ENCODE measurements at regions not wholly inside any gene's neighbourhood (a gene's known extent, or its start where the extent isn't known, plus 50 kb on each side); places are given as distances from the start of the nearest gene placed in this dataset.
A peak's percentile ranks its signal among the peaks of the same experiment; 100 is the strongest.
"Not testable (repeated sequence)": the region's sequence is repeated elsewhere in the genome, so short reads cannot be mapped to it uniquely, and the experiment has no call there.

DNA sequence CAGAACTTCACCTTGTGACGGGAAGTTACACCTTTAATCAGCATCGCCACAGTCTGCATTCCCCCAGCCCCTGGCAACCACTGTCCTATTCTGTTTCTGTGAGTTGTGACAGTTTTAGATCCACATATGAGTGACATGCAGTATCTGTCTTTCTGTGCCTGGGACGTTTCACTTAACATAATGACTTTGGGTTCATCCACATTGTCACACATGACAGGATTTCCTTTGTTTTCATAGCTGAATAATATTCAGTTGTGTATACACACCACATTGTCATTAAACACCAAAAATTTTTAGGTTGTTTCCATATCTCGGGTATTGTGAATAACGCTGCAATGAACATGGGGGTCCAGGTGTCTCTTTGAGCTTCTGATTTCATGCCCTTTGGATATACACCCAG lies 62.6 kb upstream of the BDH1 start:
- not testable (repeated sequence) for DNase-seq

DNA sequence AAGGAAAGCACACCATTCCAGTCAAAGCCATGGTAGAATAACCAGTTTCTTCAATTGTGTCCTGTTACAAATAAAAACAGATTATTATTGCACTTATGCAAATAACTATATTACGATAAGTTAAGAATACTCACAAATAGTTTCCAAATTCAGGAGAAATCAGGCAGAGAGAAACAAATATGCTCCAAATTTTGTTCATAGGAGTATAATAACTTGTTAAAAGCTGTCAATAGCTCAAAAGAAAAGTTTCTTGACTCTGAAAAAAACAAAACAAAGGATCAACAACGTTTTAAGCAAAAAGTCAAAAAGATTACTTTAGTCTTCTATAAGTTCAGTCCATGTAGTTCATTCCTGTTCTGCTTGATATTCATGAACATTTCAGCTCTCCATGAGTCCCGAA lies 59.7 kb upstream of the BDH1 start:
- DNase-seq, result no peak

- not testable (repeated sequence) for DNase-seq
Observed at GRCh38 chr3:197614134-197614533, 58.4 kb upstream of the BDH1 start.

- peak; percentile 57 for DNase-seq
Observed at GRCh38 chr3:197613199-197613598, 57.4 kb upstream of the BDH1 start.

DNA sequence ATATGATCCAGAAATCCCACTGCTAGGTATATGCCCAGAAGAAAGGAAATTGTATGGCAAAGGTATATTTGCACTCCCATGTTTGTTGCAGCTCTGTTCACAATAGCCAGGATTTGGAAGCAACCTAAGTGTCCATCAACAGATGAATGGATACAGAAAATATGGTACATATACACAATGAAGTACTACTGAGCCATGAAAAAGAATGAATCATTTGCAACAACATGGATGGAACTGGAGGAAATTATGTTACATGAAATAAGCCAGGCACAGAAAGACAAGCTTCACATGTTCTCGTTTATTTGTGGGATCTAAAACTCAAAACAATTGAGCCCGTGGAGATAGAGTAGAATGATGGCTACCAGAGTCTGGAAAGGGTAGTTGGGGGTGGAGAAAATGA lies 55.5 kb upstream of the BDH1 start:
- no peak for DNase-seq

DNA sequence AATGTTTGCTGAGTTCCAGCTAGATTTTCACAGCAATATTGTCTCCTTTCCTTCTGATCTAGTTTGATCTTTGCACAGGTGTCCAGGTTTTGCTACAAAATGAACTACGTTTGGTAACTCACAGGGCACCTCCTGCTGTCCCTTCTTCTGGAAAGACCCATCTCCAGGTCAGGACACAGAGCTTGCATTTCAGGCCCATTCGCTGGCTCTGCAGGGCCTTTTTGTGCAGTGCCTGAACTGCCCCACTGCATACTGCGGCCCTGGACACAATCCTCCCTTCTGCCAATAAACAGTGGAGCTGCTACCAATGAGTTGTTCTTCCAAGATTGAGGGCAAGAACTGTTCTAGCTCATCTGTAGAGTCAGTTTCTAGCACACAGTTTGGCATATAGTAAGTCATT lies 50.7 kb upstream of the BDH1 start:
- no peak for DNase-seq
